HEK293 (cell line): ENCODE measurements at regions not wholly inside any gene's neighbourhood (a gene's known extent, or its start where the extent isn't known, plus 50 kb on each side); places are given as distances from the start of the nearest gene placed in this dataset.

Experiments used
- CTCF ChIP-seq: fragments of 450-650 bp; formaldehyde crosslinking; IDR thresholded peaks from 2 replicates; pipeline ENCODE4 v1.5.1; 2016; ENCODE audit warnings: missing biosample characterization, missing genetic modification characterization
- ELK4 ChIP-seq: IDR thresholded peaks from 2 replicates; pipeline ENCODE4 v1.6.1; 2011; ENCODE audit warnings: mild to moderate bottlenecking, low read depth, low read length, borderline replicate concordance
- PRDM1 ChIP-seq: fragments of 450-650 bp; formaldehyde crosslinking; IDR thresholded peaks from 2 replicates; pipeline ENCODE4; 2016; ENCODE audit warnings: missing biosample characterization, missing genetic modification characterization
- REPIN1 ChIP-seq: fragments of 450-650 bp; formaldehyde crosslinking; IDR thresholded peaks from 2 replicates; pipeline ENCODE4 v1.5.1; 2017; ENCODE audit warnings: missing biosample characterization, missing genetic modification characterization, low read depth
- TCF7L2 ChIP-seq: IDR thresholded peaks from 2 replicates; pipeline ENCODE4 v1.6.1; 2011; ENCODE audit warnings: low read depth, mild to moderate bottlenecking, inconsistent platforms, low read length, moderate library complexity, borderline replicate concordance
- YY1 ChIP-seq: fragments of 450-650 bp; formaldehyde crosslinking; IDR thresholded peaks from 2 replicates; pipeline ENCODE4 v1.5.1; 2018; ENCODE audit warnings: missing biosample characterization, missing genetic modification characterization
- ZBTB1 ChIP-seq: fragments of 450-650 bp; formaldehyde crosslinking; IDR thresholded peaks from 2 replicates; pipeline ENCODE4 v1.5.1; 2016; ENCODE audit warnings: missing biosample characterization, missing genetic modification characterization
- ZBTB10 ChIP-seq: fragments of 450-650 bp; formaldehyde crosslinking; IDR thresholded peaks from 2 replicates; pipeline ENCODE4 v1.5.1; 2016; ENCODE audit warnings: missing biosample characterization, missing genetic modification characterization
- ZNF146 ChIP-seq: fragments of 450-650 bp; formaldehyde crosslinking; IDR thresholded peaks from 2 replicates; pipeline ENCODE4 v1.5.1; 2016; ENCODE audit warnings: missing biosample characterization, missing genetic modification characterization

GRCh38 chr4:149870008-149870407, 54.4 kb upstream of the IQCM start:
- TF ChIP-seq CTCF (tag by site-specific recombination) (no peak), YY1 (tag by site-specific recombination) (no peak), PRDM1 (tag by site-specific recombination) (no peak), TCF7L2 (no peak), ZBTB10 (tag by site-specific recombination) (no peak), ZBTB1 (no peak), REPIN1 (tag by site-specific recombination) (no peak), ZNF146 (tag by site-specific recombination) (no peak), ELK4 (no peak)
